Globus pallidus (tissue), 1 donor: ENCODE measurements at regions not wholly inside any gene's neighbourhood (a gene's known extent, or its start where the extent isn't known, plus 50 kb on each side); places are given as distances from the start of the nearest gene placed in this dataset.

ENCODE experiments used
- DNase-seq: peaks from one replicate; pipeline ENCODE4 v3.0.0-alpha.2; 2015; ENCODE audit warnings: low spot score

DNA sequence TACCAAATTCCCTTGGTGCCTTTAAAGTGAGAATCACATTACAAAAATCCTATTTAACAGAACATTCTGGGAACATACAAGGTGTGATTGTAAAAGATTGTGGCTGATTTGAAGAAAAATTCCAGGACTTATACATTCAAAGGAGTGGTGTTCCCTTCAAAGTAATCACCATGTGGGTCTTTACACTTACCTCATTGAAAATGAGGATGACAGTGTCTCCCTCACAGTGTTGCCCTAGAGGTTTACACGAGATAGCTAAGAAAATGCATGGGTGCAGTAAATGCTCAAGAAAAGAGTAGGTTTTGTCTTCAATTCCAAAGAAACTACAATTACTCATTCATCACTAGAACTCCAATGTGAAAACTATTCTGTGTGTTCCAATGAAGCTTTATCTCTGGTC lies 331.5 kb downstream of the SLC4A3 start:
- no peak for DNase-seq

DNA sequence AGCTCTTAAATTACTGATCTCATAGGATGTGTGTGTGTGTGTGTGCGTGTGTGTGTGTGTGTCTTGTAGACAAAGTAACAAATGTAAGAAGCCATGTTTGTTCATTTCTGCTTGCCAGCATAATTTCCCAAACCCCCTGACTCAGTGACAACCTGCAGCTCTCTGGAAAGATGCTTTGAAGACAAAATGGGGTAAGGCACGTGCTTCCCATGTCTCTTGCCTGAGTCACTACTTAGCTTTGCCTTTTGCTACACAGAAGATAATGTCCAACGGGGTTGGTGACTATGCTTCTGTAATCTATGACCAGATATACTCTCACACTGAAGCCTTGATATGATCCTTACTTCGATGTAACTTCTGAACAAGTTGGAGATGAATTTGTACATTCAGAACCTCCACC lies 332.0 kb downstream of the SLC4A3 start:
- no peak for DNase-seq

DNA sequence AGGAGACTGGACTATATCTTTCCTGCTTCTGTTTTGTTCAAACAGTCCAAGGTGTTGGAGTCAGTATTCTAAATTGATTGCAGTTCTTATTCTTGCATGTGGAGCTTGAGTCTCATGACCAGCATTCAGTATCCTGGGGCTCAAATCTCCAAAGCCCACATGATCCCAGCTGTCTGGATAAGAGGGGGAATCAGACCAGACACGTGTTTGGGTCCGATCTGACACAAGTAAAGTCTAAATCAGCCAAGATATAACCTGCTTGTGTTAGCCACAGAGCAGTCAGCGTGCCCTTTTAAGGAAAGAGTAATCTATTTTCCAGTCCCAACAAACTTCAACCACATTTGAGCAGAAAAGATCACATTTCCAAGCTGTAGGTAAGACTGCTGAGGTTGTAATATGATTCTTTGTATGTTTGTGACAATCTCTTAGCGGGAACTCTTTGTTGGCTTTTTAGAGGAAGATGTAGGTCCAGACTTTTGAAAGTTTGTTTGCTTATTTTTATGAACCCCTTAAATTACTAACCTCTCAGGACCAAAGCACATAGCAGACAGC lies 334.6 kb downstream of the SLC4A3 start:
- no peak for DNase-seq

DNA sequence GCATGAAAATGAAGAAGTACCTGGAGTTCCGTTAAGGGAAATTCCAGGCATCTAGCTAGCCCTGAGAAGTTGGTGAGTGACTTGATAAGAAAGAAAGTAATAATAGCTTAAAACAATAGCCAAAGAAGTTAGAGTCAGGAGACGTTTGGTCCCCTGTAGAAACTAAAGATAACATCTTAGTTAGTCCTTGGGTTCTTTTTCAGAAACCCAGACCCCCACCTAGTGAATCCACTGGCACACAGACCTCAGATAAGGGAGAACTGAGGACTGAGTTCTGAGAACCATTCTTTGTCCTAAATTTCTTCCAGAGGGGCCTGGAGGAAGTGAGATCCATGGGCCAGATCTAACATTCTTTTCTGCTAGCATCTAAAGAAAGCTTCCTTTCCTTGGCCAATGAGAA lies 335.4 kb downstream of the SLC4A3 start:
- no peak for DNase-seq

DNA sequence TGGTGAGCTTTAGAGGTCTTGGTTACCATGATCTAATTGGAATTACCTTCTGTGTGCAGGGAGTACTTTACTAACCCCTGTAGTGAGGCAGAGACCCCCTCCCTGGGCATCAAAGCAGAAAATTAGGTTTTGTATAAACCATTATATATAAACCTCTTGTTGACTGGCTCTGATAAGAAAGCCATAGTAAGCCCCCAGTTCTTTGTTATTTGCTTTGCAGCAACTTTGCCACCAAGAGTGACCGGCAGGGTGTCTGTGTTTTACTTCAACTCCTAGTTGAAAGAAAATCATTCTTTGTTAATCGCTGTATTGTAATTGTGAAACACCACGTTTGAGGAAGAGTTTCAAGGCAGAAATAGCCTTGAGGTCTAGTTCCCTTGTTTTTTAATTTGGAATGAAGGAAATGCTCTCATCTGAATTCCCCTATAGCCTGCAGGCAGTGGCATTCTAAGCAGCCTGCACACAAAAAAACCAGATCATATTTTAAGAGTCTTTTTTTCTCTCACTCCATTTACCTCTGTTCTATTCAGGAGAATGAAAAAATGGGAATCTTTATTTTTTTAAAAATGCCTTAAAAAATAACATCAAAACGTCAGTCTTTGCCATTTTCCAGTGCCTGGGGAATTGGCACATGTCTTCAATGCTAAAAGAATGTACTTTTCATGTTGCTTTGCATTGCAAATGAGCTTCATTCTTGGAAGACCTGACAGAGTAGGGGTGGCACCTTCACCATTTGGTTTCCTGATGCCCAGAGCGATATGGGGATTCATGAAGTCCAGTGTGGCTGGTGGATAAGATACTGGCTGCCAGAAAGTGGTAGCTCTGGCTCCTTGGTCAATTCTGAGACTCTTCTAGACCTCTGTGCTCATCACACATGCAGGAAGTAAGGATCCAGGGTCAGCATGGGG lies 338.1 kb downstream of the SLC4A3 start:
- DNase-seq: no peak

DNA sequence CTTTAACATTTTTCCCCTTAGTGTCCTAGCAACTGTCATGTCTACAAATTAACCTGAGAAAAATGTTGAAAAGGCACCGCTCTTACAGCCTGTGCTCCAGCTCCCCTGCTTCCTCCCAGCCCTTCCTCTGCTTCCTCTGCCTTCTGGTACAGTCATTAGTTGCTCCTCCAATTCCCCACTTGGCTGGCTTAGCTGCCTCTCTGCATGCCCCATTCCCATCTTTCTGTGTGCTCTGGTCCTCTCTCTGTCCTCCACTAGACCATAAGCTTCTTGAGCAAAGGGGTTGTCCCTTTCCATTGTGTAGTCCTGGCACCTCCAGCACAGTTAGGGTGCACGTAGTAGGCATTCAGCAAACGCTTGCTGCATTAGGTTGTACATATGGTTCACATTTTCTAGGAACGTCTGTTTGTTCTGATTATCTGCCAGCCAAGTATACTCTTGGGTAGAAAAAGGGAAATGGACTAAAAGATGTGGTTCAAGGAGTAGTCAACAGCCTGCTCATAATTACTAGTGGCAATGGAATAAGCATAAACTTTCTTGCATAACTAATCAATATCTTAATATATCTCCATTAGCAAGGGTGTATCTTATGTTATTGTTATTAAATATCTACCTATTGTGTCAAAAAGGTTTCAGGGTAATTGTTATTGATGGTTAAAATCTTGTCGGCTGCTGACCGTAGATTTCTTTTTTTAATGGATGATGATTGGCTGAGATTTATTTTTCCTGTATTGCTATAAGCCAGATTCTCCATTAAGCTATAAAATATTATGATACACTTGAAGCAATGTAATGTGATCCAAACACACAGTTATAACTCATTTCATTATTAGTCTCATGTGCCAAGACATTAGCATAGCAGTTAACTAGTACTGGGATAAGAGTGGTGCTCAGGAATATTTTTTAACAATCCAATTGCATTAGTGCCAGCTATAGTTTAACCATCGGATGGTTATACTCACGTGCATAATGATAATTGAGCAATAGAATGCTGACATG lies 340.1 kb downstream of the SLC4A3 start:
- DNase-seq: no peak

DNA sequence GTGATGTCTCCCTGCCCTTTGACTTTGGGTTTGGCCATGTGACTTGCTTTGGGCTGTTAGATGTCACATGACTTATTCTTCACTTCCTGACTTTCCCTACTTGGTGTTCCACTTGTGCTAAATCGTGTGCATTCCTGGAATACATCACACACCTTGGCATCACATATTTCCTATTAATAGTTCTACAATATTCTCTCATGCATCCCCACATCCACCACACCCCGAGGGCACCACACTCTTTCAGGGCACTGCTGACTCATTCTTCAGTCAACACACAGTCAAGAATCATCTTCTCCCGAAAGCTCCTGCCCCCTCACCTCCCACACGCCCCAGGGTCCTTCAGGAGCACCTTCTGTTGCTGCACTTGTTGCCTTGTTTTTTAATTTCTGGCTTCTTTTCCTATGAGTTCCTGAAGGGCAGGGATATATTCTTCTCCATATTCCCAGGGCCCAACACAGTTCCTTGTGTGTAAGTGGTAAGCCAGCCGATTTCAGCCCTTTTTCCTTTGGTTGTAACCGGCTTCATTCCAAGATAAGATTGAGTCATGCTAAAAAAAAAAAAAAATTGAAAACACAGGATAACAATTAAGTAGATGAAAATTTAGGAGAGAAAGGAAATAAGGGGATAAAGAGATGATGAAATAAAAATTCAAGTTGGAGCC lies 341.4 kb downstream of the SLC4A3 start:
- no peak for DNase-seq

DNA sequence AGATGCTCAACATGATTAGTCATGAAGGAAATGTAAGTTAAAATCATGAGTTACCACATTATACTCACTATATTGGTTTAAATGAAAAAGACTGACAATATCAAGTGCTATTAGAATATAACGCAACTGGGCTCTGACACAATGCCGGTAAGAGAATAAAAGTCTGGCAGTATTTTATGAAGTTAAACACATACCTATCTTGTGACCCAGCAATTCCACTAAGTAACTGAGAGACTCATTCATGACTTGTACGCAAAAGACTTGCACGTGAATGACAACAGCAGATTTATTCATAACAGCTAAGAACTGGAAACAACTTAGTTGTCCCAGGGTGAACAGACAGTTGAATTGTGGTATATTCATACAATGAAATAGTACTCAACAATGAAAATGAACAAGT lies 342.1 kb downstream of the SLC4A3 start:
- DNase-seq: no peak

DNA sequence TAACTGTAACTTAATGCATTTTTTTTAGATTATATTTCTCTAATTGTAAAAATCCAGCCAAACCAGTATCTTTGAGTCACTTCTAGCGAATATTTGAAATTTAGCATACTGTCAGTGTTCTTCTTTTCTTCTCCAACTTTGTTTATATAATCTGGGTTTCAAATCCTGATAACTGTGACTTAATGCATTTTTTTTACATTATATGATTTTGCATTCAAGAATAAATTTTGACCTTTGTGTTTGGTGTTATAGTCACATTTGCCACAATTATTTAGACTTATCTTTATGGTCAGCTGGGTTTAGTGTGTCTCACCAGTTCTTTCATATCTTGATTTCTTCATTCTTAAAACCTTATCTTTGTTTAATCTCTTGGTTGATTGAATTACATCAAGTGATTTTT lies 345.7 kb downstream of the SLC4A3 start:
- no peak for DNase-seq

DNA sequence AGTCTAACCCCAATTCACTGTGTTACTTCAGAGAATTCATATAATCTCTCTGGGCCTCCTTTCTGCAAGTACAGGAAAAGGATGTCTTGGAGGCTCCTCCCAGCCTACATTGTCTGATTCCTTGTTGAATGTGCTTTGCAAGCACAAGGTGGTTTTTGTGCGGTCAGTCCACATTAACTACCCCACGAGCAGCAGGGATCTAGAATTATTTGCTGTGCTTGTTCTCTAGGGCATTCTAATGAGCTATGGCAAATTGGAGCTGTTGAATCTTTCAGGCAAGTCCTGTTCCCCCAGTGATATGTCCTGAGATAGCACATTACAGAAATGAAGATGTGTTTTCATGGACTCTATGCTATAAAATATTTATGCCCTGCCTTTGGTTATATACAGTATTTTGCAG lies 349.4 kb downstream of the SLC4A3 start:
- no peak for DNase-seq

DNA sequence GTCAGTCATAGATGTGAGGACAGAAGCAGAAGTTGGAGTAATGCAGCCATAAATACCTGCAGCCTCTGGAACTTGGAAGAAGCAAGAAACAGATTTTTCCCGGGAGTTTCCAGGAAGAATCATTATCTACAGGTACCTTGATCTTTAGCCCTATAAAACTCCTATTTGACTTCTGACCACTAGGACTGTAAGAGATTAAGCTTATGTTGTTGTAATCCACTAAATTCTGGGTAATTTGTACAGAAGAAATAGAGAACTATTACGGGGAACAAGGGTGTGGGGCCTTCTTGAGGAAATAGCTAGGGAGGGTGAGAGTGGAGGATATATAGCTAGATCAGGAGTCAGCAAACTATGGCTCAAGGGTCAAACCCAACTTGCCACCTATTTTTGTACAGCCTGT lies 353.2 kb downstream of the SLC4A3 start:
- DNase-seq: no peak

DNA sequence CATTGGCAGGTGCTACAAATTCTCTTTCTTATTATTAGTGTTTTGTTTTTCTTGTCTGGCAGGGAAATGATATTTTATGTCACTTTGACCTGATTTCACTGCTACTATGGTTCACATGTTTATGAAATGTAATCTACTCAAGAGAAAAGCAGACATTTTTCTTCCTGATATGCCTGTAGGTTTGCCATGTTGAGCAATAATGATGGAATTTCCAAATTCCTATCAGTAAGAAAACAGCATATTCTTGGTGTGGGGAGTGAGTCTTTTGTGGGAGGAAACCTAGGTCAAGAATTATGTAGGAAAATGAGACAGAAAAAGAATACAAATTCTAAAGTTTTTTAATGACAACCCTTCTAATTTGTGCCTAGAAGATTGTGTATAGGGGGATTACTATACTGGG lies 356.4 kb downstream of the SLC4A3 start:
- DNase-seq: no peak

DNA sequence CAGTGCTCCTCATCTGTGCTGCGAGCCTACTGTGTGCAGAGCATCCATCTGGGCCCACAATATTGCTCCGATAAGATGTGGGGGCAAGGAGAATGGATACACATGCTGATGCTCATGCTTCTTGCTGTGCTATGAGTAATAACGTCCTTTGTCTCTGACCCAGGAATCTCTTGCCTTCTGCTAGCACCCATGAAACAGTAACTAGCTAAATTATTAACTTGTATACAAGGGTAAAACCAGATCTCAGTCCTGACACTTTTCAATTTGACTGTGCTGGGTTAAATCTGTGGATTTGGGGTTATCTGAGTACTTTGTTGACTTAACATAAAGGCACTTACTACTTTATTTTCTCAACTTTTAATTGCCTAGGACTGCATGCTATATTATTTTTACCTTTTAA lies 357.6 kb downstream of the SLC4A3 start:
- no peak for DNase-seq

DNA sequence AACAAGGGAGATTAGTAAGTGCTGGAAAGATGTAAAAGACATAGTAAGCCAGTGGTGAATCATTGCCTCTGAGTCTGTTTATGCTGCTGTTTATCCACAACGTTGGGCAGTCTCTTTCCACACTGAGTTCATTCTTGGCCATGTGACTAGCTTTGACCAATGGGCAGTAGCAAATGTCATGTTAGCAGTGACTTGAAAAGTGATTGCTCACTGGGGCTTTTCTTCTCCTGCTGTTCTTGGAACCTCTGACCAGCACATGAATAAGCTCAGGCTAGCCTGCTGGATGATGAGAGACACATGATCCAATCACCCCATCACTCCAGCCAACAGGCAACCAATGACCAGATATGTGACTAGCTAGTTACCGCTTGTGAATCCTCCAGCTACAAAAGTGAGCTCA lies 360.4 kb downstream of the SLC4A3 start:
- DNase-seq: no peak

DNA sequence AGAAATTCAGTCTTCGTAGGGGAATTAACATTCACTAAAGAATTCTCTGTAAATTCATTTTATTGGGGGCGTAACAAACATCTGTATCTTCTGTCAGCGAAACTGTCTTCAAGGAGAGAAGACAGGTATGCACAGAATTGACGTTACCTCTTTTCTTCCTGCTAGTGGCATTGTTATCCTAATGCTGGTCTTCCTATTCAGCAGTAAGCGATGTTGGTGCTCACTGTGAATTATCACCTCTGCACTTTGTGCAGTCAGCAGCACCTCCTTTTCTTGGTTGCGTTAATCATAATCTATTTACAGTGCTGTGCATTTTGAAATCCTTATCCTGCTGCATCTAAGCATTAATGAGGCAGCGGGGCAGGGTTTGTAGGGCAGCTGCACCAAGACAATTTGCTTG lies 362.3 kb downstream of the SLC4A3 start:
- DNase-seq: no peak

DNA sequence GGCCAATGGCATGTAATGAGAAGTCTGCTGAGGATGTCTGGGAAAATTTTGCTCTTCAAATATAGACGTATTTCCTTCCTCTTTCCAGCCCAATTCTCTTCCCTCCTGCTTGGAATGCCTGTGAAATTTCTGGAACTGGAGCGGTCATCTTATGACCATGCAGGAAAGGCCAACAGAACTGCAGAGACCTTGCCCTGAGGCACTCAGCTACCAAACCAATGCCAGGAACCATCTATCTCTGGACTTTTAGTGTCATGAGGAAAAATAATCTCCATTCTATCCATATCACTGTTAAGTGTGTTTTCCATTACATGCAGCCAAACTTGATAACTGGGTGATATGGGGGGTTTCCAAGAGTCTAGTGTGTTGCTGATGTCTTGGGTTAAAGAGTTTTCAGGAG lies 363.7 kb downstream of the SLC4A3 start:
- no peak for DNase-seq

DNA sequence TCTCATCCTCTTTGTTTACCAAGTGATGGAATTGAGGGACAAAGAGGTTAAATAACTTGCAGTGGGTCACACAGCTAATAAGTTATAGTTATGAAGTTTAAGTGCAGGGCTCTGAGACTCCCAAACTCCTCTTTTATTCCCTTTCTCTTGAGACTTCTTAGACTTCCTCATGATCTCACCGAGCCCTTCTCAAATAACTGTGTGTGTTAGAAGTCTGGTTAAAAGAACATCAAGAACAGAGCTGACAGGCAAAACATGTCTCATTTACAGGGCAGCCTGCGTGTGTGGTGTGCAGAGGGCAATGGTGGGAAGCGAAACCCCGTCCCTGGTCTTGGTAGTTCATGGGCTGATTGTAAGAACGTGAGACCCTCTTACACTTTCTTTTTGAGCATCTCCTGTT lies 368.0 kb downstream of the SLC4A3 start:
- no peak for DNase-seq

DNA sequence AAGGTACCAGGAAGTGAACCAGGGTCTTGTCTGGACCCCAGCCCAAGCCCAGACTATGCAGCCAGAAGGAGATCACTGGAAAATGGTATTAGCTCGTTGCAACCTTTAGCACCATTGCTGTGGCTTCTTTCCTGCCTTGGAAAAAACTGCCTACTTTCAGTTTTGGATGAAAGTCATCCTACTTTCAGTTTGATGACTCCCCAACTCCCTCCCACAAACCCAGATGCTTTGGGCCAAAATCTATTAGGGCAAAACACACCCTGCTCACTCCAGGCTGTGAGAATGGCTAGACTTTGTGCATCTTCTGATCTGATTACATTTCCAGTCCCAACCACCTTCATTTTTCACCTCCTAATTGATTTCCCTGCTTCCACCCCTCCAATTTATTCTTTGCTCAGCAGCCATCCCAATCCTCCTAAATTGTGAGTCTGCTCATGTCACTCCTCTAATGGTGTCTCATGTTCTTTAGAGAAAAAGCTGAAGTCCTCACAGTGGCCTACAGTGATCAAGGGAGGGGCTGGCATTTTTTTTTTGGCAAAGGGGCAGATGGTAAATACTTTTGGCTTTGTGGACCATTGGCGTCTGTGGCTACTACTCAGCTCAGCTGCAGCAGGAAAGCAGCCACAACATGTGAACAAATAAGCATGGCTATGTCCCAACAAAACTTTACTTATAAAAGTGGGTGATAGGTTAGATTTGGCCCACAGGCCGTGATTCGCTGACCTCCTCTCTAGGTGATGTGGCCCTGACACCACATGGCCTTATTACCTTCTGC lies 368.7 kb downstream of the SLC4A3 start:
- DNase-seq: no peak

DNA sequence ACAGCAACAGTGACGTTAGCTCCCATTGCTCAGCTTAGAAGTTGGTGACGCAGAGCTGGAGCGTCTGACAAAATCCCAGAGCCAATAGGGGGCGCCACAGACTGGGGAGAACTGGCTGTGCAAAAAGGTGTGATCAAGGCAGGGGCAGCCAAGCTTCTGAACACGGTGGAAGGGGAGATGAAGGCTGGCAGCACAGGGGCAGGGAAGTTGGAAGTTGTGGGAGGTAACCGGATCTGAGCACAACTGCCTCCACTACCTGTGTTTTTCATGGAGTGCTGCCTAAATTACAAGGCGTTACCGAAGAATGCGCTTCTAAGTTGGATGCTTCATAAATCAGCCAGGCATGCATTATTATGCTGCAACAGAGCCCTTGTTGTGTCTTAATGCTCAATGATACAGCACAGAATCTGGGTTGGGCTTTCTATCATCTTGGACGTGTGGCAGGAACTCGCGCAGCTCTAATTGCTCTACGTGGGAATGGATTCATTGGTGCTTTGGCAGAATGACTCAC lies 370.0 kb downstream of the SLC4A3 start:
- DNase-seq: no peak

DNA sequence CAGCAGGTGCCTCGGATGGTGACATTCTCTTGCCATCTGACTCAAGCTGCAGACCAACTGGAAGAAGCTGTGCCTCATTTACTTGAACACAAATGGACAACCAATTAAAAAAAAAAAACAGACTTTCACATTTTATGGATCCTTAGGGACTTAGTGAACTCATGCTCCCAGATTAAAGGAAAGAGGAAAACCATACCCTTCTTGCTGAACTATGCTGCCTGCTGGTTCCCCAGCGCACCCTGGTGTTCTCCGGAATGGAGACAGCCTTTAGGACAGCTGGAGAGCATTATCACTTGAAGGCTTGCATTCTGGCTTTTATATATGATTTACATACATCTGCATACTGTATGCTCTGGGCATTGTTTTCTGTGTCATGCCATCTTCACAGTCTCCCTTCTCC lies 370.7 kb downstream of the SLC4A3 start:
- DNase-seq: no peak

DNA sequence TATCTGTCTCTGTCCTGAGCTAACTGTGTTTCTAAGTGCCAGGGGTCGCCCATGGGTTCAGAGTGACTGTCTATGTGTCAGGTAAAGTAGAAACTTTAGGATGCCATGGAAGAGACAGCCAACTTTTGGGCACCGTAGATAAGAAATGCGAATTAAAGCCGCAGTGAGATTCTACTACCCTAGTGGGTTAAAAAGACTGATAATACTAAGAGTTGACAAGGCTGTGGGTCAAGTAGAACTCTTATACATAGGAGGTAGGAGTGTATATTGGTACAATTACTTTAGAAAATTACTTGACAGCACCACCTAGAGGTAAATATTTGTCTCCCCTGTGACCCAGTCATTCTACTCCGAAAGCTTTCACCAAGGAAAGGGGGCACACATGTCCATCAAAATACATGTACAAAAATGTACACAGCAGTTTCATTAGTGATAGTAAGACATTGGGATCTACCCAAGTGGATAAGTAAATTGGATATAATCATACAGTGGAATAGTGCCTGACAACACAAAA lies 371.3 kb downstream of the SLC4A3 start:
- DNase-seq: no peak
